ENCODE measurements at regions not wholly inside any gene's neighbourhood (a gene's known extent, or its start where the extent isn't known, plus 50 kb on each side); places are given as distances from the start of the nearest gene placed in this dataset.

GRCh38 chr5:2598503-2598902 lies 153.0 kb downstream of the IRX2 start:
- Histone ChIP-seq H3K79me2 (ENCODE audit: control insufficient read depth in 1 of 2, insufficient read depth in 2 of 2, low read length in 2 of 2) (no peaks in the 10 kb centered on the region), H3K4me1 (replicated peaks in 1 of 4; ENCODE audit: control insufficient read depth in 3 of 4, insufficient read depth in 4 of 4, low read length in 3 of 4) (no peaks in the 10 kb centered on the region), H3K23me2 (ENCODE audit: low read depth, low read length) (peaks cover 4% of the 10 kb centered on the region; the same call in 1 of the 2 replicates), H3K23ac (ENCODE audit: insufficient read length) (no peak overlapping the region), H2BK20ac (ENCODE audit: low read length) (no peak overlapping the region), H2BK5ac (ENCODE audit: low read depth, low read length) (no peak overlapping the region), H4K20me1 (replicated peaks in 1 of 2; ENCODE audit: control insufficient read depth in 1 of 2, insufficient read depth in 2 of 2, low read length in 2 of 2) (no peaks in the 10 kb centered on the region), H3K79me1 (ENCODE audit: low read depth, low read length) (no peaks in the 10 kb centered on the region), H3K18ac (ENCODE audit: extremely low read depth, low read length) (no peak overlapping the region), H3K56ac (replicated peaks; ENCODE audit: insufficient read length, low read depth, low read length) (no peak overlapping the region), H3K9ac (replicated peaks in 1 of 4; ENCODE audit: extremely low read depth in 1 of 4, low read depth in 3 of 4, low read length in 3 of 4) (no peak overlapping the region), H2AK5ac (ENCODE audit: low read depth, low read length) (no peak overlapping the region), H3K14ac (ENCODE audit: insufficient read length) (no peak overlapping the region), H4K8ac (ENCODE audit: extremely low read depth, insufficient read depth, low read length) (no peak overlapping the region), H2BK120ac (replicated peaks; ENCODE audit: low read depth, low read length) (no peak overlapping the region), H3K27me3 (replicated peaks in 1 of 4; ENCODE audit: control insufficient read depth in 3 of 4, extremely low read depth in 1 of 4, insufficient read depth in 3 of 4, low read length in 3 of 4) (no peaks in the 10 kb centered on the region), H3K9me3 (ENCODE audit: insufficient read depth in 2 of 2, low read depth in 1 of 2, low read length in 1 of 2) (no peaks in the 10 kb centered on the region), H4K91ac (replicated peaks; ENCODE audit: insufficient read length, low read length) (no peak overlapping the region), H2BK12ac (ENCODE audit: low read depth, low read length) (no peak overlapping the region), H3K4ac (replicated peaks; ENCODE audit: insufficient read length, low read depth, low read length) (no peak overlapping the region), H3K36me3 (ENCODE audit: control insufficient read depth in 2 of 4, insufficient read depth in 4 of 4, low read length in 3 of 4) (no peaks in the 10 kb centered on the region; a peak in 1 of 8 replicates), H3K4me2 (ENCODE audit: insufficient read depth in 1 of 2, low read depth in 2 of 2, low read length in 2 of 2) (no peak overlapping the region), H3K27ac (ENCODE audit: low read depth, low read length) (no peak overlapping the region), H2AFZ (ENCODE audit: low read length) (no peak overlapping the region), H2BK15ac (ENCODE audit: low read length) (no peak overlapping the region), H4K5ac (ENCODE audit: insufficient read length, low read depth, low read length) (no peak overlapping the region), H3K4me3 (ENCODE audit: extremely low read depth in 1 of 4, insufficient read depth in 2 of 4, low read depth in 3 of 4, low read length in 4 of 4) (no peak overlapping the region)
- DNase-seq (ENCODE audit: low read depth in 1 of 2, low spot score in 2 of 2) (no peak), FAIRE-seq (no peak)
- ChIA-PET POLR2A (ENCODE audit: partially characterized antibody) (no interaction called here), CTCF (ENCODE audit: partially characterized antibody) (interaction anchor here (0.7 to 1.0 kb wide), 2 partner anchors 19 to 862 kb away, joined by 3 read pairs; no protein-coding TSS in a partner anchor)
- WGBS, 2 experiments (ENCODE audit: extremely low coverage in 1 of 2, insufficient coverage in 1 of 2, insufficient read length in 1 of 2, insufficient replicate concordance in 2 of 2, low coverage in 1 of 2, low lambda C conversion rate in 2 of 2, missing lambda C conversion rate in 1 of 2) = 94% methylated on average over 1 of the region's 1 CpG; no CpG with 5 or more reads in 1 of the 2 experiments
- TF ChIP-seq HDAC2 (IDR thresholded peaks at IDR 0.05; ENCODE audit: borderline replicate concordance in 1 of 2, low read depth in 2 of 2, low read length in 2 of 2) = no peak
- no peak for TF ChIP-seq MAFK (IDR thresholded peaks at IDR 0.05; ENCODE audit: low read depth, low read length)
- TF ChIP-seq CEBPB (IDR thresholded peaks at IDR 0.05; ENCODE audit: low read depth, low read length) = no peak
- TF ChIP-seq TAF1 (IDR thresholded peaks at IDR 0.05; ENCODE audit: low read depth, low read length) = no peak
- TF ChIP-seq BACH1 (IDR thresholded peaks at IDR 0.05; ENCODE audit: low read length) = no peak
- TF ChIP-seq KDM5A (IDR thresholded peaks at IDR 0.05; ENCODE audit: low read length) = no peak
- TF ChIP-seq CHD1 (IDR thresholded peaks at IDR 0.05; ENCODE audit: low read depth, low read length) = no peak
- no peak for TF ChIP-seq YY1 (IDR thresholded peaks at IDR 0.05; ENCODE audit: low read depth, low read length)
- TF ChIP-seq TEAD4 (IDR thresholded peaks at IDR 0.05; ENCODE audit: low read depth, low read length) = no peak
- TF ChIP-seq POLR2A (IDR thresholded peaks at IDR 0.05; ENCODE audit: control extremely low read depth in 1 of 2, low read depth in 2 of 2, low read length in 2 of 2) = no peak
- TF ChIP-seq GABPA (IDR thresholded peaks at IDR 0.05; ENCODE audit: borderline replicate concordance, insufficient read depth, low read length) = no peak
- no peak for TF ChIP-seq TCF12 (IDR thresholded peaks at IDR 0.05; ENCODE audit: low read depth, low read length)
- no peak for TF ChIP-seq KDM1A (IDR thresholded peaks at IDR 0.05; ENCODE audit: borderline replicate concordance, low read length)
- TF ChIP-seq MAX (IDR thresholded peaks at IDR 0.05) = no peak
- no peak for TF ChIP-seq SUZ12 (IDR thresholded peaks at IDR 0.05; ENCODE audit: low read length)
- TF ChIP-seq BRCA1 (IDR thresholded peaks at IDR 0.05; ENCODE audit: low read depth, low read length) = no peak
- TF ChIP-seq SIRT6 (IDR thresholded peaks at IDR 0.05; ENCODE audit: low read length) = no peak

Data from H1 (cell line).